HG03342 (cell line): ENCODE measurements at regions not wholly inside any gene's neighbourhood (a gene's known extent, or its start where the extent isn't known, plus 50 kb on each side); places are given as distances from the start of the nearest gene placed in this dataset.
"Not testable (repeated sequence)": the region's sequence is repeated elsewhere in the genome, so short reads cannot be mapped to it uniquely, and the experiment has no call there.

ENCODE experiments used
- ATAC-seq: cut with Tn5 transposase; IDR thresholded peaks from one replicate; pipeline ENCODE4 v1.9.1; 2021; ENCODE audit warnings: mild to moderate bottlenecking, moderate library complexity; ENCODE audit not compliant: unreplicated experiment

DNA sequence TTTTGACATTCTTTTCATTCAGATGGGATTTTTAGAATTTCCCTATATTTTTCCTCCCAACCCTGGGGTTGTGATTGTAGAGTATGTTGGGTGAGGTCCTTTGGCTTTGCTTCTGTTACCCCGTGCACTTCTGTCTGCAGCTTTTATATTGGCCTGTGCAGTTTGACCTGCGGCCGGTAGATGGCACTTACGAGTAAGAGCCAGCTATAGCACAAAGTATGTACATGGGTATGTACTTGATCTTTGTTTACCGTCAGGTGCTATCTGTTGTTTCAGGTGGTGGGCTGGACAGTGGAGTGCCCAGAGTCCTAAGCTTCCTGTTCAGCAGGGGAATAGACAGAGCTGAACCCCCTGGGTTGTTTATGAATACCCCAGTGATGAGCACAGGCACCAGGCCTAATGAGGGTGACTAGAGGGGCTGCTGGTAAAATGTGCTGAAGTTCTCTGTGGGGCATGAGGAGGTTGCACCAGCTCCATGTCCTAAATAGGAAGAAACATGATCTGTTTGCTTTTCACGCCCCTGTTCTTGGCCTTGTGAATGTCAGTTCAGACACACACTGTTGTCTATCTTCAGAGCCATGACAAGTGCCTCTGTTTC is 58.9 kb upstream of the THUMPD2 start:
- ATAC-seq, result peak; percentile 95

DNA sequence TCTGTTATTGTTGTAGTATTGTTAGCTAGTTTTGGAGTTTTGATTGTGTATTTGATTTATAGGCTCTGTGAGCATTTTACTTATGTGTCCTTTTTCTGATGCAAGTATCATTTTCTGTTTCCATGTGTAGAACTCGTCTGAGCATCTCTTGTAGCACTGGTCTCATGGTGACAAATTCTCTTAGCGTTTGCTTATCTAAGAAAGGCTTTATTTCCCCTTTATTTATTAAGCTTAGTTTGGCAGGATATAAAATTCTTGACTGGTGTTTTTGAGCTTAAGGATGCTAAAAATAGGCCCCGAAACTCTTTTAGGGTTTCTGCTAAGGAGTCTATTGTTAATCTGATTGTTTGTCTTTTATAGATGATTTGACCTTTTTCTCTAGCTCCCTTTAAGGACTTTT is 57.6 kb upstream of the THUMPD2 start:
- ATAC-seq, result no peak

DNA sequence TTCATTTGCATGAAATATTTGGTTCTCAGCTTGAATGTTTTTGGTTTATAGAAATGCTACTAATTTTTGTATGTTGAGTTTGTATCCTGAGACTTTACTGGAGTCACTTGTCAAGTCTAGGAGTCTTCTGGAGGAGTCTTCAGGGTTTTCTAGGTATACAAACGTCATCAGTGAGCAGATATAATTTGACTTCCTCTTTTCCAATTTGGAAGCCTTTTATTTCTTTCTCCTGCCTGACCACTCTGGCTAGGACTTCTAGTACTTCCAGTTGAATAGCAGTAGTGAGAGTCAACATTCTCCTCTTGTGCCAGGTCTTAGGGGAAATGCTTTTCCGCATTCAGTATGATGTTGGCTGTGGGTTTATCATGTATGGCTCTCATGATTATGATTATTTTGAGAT is 55.4 kb upstream of the THUMPD2 start:
- ATAC-seq, result no peak

DNA sequence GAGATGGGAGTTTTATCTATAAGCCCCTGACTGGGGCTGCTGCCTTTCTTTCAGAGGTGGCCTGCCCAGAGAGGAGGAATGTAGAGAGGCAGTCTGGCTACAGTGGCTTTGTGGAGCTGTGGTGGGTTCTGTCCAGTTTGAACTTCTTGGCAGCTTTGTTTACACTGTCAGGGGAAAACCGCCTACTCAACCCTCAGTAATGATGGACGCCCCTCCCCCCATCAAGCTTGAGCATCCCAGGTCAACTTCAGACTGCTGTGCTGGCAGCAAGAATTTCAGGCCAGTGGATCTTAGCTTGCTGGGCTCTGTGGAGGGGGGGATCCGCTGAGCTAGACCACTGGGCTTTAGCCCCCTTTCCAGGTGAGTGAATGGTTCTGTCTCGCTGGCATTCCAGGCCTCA is 51.6 kb upstream of the THUMPD2 start:
- ATAC-seq, result not testable (repeated sequence)
